ENCODE measurements at regions not wholly inside any gene's neighbourhood (a gene's known extent, or its start where the extent isn't known, plus 50 kb on each side); places are given as distances from the start of the nearest gene placed in this dataset.

- CTCF ChIA-PET = no interaction called here
- dilution Hi-C loops (cut with HindIII; ENCODE audit: low sequenced_read_pairs, unreplicated experiment) = no loop called here
- no peak overlapping the region for H3K4me2 ChIP-seq (ENCODE audit: low read depth, low read length)
Measured at GRCh38 chr16:27718201-27719105, 168.5 kb downstream of the KATNIP start.

More at GRCh38 chr16:27718201-27719105, 168.5 kb downstream of the KATNIP start:
- no peak overlapping the region for H3K23ac ChIP-seq (ENCODE audit: low read depth, low read length)
- H3K27me3 ChIP-seq (ENCODE audit: control insufficient read depth, insufficient read depth, low read length) = no peaks in the 10 kb centered on the region
- no peak overlapping the region for H2AK9ac ChIP-seq (replicated peaks; ENCODE audit: low read depth, low read length, poor library complexity)
- in situ Hi-C loops (cut with MboI; ENCODE audit: low sequenced_read_pairs) (no loop called here), intact Hi-C loops (cut with micrococcal nuclease) (no loop called here)
- H3K9me3 ChIP-seq (ENCODE audit: control insufficient read depth, insufficient read depth, low read length) = no peaks in the 10 kb centered on the region
- no peaks in the 10 kb centered on the region; the same call in 1 of the 2 replicates for H3K4me1 ChIP-seq (ENCODE audit: control insufficient read depth, insufficient read depth, low read length)
- H3K4ac ChIP-seq (ENCODE audit: low read depth, low read length) = no peak overlapping the region
- DNase-seq (no peak), ATAC-seq (ENCODE audit: low read depth) (no peak)
- H2BK15ac ChIP-seq (ENCODE audit: low read depth, low read length) = no peak overlapping the region
- H3K56ac ChIP-seq (ENCODE audit: extremely low read depth, insufficient read depth, low read length) = no peak overlapping the region
- no peak overlapping the region for H3K9ac ChIP-seq (ENCODE audit: low read depth, low read length)
- H3K18ac ChIP-seq (ENCODE audit: low read depth, low read length) = no peak overlapping the region
- H3K9me1 ChIP-seq (ENCODE audit: insufficient read depth, low read length) = 0 out of 2 replicates have a peak, but pooled peaks cover 3% of the 10 kb centered on the region
- H3K4me3 ChIP-seq (ENCODE audit: insufficient read depth, low read depth, low read length) = no peak overlapping the region
- no TSS peak for BruUV-seq (replicated peaks)
- no peaks in the 10 kb centered on the region for H4K20me1 ChIP-seq (ENCODE audit: insufficient read depth, low read length)
- 90% methylated on average over 2 of the region's 15 CpGs; no CpG with 5 or more reads in 1 of the 2 experiments for WGBS, 2 experiments (ENCODE audit: extremely low coverage in 2 of 2, insufficient read length in 1 of 2)
- H4K91ac ChIP-seq (ENCODE audit: insufficient read depth, low read depth, low read length) = no peak overlapping the region
- no peak overlapping the region for H3K14ac ChIP-seq (replicated peaks; ENCODE audit: low read depth, low read length)
- no peak overlapping the region for H2AFZ ChIP-seq (replicated peaks; ENCODE audit: low read length, poor library complexity)
- H3K79me1 ChIP-seq (ENCODE audit: low read depth in 1 of 2, low read length in 2 of 2) = no peaks in the 10 kb centered on the region
- no peak overlapping the region for H2BK5ac ChIP-seq (ENCODE audit: low read depth, low read length, poor library complexity, severe bottlenecking)
- H4K5ac ChIP-seq (ENCODE audit: low read depth, low read length) = no peak overlapping the region
- TF ChIP-seq POLR2A (IDR thresholded peaks at IDR 0.05; ENCODE audit: low read depth, low read length) = no peak
- TF ChIP-seq RFX5 (IDR thresholded peaks at IDR 0.05; ENCODE audit: low read depth, low read length) = no peak
- TF ChIP-seq USF2 (IDR thresholded peaks at IDR 0.05; ENCODE audit: low read depth, low read length) = no peak
- TF ChIP-seq CEBPB (IDR thresholded peaks at IDR 0.05; ENCODE audit: low read depth, low read length) = no peak
- no peak for TF ChIP-seq RAD21 (IDR thresholded peaks at IDR 0.05; ENCODE audit: low read length)
- TF ChIP-seq RCOR1 (IDR thresholded peaks at IDR 0.05; ENCODE audit: insufficient replicate concordance, low read length) = no peak
- TF ChIP-seq BHLHE40 (IDR thresholded peaks at IDR 0.05; ENCODE audit: low read depth, low read length) = no peak
- TF ChIP-seq CHD1 (IDR thresholded peaks at IDR 0.05; ENCODE audit: low read depth, low read length) = no peak
- TF ChIP-seq SMC3 (IDR thresholded peaks at IDR 0.05; ENCODE audit: low read depth, low read length) = no peak
- POLR2A ChIA-PET (ENCODE audit: unreplicated experiment) = no interaction called here
- H4K8ac ChIP-seq (ENCODE audit: low read depth in 2 of 2, low read length in 2 of 2) = no peak overlapping the region
- no peak overlapping the region for H2AK5ac ChIP-seq (ENCODE audit: low read depth, low read length)
- H3K27ac ChIP-seq (ENCODE audit: insufficient read depth, low read length) = no peak overlapping the region
- H2BK20ac ChIP-seq (ENCODE audit: low read depth, low read length) = no peak overlapping the region
- no peak overlapping the region for H2BK120ac ChIP-seq (ENCODE audit: low read depth, low read length)
- peaks cover 4% of the 10 kb centered on the region for H3K36me3 ChIP-seq (ENCODE audit: control insufficient read depth, insufficient read depth, low read length)

Data from IMR-90 (cell line).